ENCODE measurements at regions not wholly inside any gene's neighbourhood (a gene's known extent, or its start where the extent isn't known, plus 50 kb on each side); places are given as distances from the start of the nearest gene placed in this dataset.

DNA sequence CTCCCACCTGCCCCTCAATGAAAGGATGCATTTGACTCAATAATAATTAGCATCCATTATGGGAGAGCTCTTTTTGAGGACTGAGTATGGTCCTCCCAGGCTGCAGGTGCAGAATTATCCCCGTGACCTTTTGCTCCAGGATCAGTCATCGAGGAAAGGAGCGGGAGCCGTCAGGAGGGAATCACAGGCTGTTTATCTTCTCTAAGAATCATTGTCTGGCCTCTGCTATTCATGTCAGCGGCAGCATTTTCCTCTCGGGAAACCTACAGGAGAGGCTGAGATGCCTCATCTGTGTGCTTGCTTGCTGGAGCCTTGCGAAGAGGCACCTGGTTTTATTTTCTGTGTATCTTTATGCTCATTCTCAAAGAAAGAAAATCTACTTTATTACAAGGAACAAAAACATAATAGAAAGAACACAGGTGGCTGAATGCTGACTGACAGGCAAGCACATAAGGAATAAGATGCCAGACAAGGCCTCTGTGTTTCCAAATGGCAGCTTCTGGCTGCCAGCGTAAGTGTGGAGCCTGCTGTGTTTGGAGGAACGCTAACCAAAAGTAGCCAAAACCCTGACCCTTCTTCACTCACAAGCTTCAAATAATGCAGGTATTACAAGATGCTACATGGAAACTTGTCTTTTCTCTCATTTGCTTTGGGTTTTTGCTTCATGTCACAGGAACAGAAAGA lies 539.1 kb upstream of the MARCKS start:
- TF ChIP-seq, protein P1, sequence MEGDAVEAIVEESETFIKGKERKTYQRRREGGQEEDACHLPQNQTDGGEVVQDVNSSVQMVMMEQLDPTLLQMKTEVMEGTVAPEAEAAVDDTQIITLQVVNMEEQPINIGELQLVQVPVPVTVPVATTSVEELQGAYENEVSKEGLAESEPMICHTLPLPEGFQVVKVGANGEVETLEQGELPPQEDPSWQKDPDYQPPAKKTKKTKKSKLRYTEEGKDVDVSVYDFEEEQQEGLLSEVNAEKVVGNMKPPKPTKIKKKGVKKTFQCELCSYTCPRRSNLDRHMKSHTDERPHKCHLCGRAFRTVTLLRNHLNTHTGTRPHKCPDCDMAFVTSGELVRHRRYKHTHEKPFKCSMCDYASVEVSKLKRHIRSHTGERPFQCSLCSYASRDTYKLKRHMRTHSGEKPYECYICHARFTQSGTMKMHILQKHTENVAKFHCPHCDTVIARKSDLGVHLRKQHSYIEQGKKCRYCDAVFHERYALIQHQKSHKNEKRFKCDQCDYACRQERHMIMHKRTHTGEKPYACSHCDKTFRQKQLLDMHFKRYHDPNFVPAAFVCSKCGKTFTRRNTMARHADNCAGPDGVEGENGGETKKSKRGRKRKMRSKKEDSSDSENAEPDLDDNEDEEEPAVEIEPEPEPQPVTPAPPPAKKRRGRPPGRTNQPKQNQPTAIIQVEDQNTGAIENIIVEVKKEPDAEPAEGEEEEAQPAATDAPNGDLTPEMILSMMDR (IDR thresholded peaks at IDR 0.05; ENCODE audit: low read depth, low read length), result no peak
- H3K4me3 ChIP-seq (ENCODE audit: low read depth, low read length), result no peak overlapping the region

DNA sequence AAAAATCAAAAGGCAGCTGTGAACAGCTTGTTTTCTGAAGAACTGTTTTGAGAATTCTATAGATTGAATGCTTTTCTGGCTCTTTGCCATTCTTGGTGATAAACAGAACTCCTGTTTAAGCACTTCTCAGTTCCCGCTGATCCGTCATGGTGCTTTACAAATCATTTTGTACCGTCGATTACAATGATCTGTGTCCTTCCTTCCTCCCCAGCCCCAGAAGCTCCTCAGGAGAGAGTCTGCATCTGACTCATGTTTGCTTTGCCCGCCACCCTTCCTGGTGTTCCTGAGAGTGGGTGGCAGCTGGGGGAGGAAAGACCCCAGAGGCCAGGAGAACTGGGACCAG lies 538.6 kb upstream of the MARCKS start:
- TF ChIP-seq, protein P1 (IDR thresholded peaks at IDR 0.05; ENCODE audit: low read depth, low read length), result no peak
- no peak overlapping the region for H3K4me3 ChIP-seq (ENCODE audit: low read depth, low read length)

DNA sequence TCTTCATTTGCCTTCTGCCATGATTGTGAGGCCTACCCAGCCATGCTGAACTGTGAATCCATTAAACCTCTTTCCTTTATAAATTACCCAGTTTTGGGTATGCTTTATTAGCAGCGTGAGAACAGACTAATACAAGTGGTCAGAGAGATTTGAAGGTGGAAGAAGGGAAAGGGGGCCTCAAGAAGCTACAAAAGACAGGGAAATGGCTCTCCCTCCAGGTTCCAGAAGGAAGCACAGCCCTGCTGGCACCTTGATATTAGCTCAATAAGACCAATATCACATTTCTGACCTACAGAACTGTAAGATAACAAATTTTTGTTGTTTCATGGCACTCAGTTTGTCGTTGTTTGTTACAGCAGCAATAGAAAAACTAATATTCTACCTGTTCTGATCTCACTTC lies 536.5 kb upstream of the MARCKS start:
- TF ChIP-seq, protein P1 (IDR thresholded peaks at IDR 0.05; ENCODE audit: low read depth, low read length), result no peak
- H3K4me3 ChIP-seq (ENCODE audit: low read depth, low read length), result no peak overlapping the region

DNA sequence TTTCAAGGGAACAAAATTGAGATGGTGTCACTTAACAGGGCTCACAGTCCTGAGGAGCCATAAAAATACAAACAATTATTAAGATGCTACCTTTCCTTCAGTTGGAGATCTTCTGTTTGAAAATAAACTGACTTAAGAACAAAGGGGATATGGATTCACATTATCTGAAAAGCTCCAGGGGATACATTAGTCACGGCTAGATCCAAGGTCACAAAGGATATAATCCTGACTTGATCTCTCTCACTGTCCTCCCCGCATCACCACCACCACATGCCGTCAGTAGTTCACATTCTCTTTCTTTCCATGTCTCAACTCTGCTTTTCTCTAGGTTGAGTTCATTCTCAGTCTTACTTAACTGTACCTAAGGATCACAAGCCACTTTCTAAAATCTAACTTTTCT lies 530.4 kb upstream of the MARCKS start:
- no peak overlapping the region for H3K4me3 ChIP-seq (ENCODE audit: low read depth, low read length)
- TF ChIP-seq, protein P1 (IDR thresholded peaks at IDR 0.05; ENCODE audit: low read depth, low read length), result no peak

DNA sequence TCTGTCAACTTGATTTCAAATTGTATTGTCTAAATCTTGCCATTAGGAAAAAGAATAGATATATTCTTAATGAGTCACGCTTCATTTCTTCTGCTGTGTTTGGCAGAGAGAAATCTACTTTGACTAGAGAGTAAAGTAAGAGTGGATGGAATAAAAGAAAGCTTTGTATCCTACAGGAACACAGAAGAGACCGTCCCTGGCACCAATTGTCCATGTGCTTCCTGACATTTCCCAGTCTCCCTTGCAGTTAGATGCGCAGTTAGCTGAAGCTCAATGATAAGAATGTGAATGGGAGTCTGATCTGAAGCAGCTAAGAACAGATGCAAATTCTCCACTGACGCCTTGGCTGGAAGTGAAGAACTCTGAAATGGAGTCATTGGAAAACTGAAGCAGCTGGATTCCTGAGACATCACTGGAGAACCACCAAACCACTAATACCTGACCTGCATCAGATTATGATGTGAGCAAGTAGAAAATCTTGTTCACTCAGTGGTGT lies 528.2 kb upstream of the MARCKS start:
- no peak overlapping the region for H3K4me3 ChIP-seq (ENCODE audit: low read depth, low read length)
- TF ChIP-seq, protein P1 (IDR thresholded peaks at IDR 0.05; ENCODE audit: low read depth, low read length), result no peak

DNA sequence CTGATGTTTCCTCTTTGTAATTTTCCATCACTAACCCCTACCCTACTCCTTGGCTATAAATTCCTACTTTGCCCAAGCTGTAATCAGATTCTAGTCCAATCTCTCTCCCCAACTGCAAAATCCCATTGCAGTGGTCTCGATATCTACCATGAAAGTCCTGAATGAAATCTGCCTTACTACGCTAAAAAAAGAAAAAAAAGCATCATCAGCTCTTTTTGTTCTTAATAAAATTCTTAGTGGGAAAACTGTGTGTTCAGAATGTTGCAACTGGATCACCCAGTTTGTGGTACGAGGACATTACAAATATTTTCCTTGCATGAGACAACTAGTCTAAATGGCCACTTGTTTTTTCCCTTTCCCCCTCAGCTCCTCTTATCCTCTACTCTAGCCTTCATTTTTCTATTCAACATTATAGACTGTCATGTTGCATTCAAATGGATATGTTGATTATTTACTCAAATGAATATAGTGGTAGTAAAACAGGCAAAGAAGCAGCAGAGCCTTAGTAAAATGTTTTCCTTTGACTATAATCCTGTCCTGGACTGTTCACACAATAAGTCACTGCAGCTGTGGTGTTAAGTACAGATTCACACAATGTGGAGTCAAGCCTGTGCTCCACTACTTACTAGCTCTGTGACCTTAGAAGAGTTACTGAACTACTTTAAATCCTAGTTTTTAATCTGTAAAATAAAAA lies 527.1 kb upstream of the MARCKS start:
- no peak overlapping the region for H3K4me3 ChIP-seq (ENCODE audit: low read depth, low read length)

DNA sequence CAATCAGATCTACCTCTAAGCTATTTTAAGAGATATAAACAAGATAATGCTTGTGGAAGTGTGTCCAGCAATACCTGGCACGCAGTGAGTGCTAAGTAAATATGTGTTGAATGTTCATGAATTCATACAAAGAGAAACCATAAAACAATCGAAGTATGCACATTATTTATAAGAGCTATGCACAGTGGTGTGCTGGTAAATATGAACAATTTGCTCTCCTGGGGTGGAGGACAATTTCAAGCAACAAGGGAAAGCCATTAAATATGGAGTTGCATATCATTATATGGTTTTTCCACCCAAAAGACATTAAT lies 526.6 kb upstream of the MARCKS start:
- TF ChIP-seq, protein P1 (IDR thresholded peaks at IDR 0.05; ENCODE audit: low read depth, low read length), result no peak

More for the DNA sequence above, 527.1 kb upstream of the MARCKS start:
- TF ChIP-seq, protein P1 (IDR thresholded peaks at IDR 0.05; ENCODE audit: low read depth, low read length), result no peak

More for the DNA sequence above, 526.6 kb upstream of the MARCKS start:
- H3K4me3 ChIP-seq (ENCODE audit: low read depth, low read length), result no peak overlapping the region
